ENCODE measurements at regions not wholly inside any gene's neighbourhood (a gene's known extent, or its start where the extent isn't known, plus 50 kb on each side); places are given as distances from the start of the nearest gene placed in this dataset.

DNA sequence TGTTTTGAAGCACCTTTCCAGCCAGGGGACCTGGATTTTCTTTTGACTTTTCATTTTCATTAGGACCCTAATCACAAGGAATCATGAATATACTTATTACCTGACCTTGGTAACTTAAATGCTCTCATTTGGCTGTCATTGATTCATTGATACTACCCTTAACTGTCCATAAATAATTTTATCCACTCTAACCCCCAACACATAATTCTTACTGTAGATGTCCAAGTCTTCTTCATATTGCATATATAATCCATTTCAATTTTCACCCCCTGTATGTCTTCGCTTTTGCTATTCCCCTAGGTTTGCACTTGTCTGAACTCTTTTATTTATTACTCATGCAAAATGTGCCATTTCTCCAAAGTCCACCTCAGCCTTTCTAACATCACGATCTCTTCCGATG lies 602.9 kb downstream of the MMUT start:
- TF ChIP-seq, protein P1, sequence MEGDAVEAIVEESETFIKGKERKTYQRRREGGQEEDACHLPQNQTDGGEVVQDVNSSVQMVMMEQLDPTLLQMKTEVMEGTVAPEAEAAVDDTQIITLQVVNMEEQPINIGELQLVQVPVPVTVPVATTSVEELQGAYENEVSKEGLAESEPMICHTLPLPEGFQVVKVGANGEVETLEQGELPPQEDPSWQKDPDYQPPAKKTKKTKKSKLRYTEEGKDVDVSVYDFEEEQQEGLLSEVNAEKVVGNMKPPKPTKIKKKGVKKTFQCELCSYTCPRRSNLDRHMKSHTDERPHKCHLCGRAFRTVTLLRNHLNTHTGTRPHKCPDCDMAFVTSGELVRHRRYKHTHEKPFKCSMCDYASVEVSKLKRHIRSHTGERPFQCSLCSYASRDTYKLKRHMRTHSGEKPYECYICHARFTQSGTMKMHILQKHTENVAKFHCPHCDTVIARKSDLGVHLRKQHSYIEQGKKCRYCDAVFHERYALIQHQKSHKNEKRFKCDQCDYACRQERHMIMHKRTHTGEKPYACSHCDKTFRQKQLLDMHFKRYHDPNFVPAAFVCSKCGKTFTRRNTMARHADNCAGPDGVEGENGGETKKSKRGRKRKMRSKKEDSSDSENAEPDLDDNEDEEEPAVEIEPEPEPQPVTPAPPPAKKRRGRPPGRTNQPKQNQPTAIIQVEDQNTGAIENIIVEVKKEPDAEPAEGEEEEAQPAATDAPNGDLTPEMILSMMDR (IDR thresholded peaks at IDR 0.05), result no peak
- TF ChIP-seq EP300 (IDR thresholded peaks at IDR 0.05), result no peak
- TF ChIP-seq POLR2A (IDR thresholded peaks at IDR 0.05; ENCODE audit: low read depth), result no peak

Measured in esophagus muscularis mucosa (tissue), 4 donors.